H1 (cell line): ENCODE measurements at regions not wholly inside any gene's neighbourhood (a gene's known extent, or its start where the extent isn't known, plus 50 kb on each side); places are given as distances from the start of the nearest gene placed in this dataset.

Experiments
- CTCF ChIA-PET: fragments of 300-600 bp; sonication (Branson Sonifier 250); formaldehyde crosslinking; loops from one replicate; lab custom pipeline; 2021; ENCODE audit not compliant: partially characterized antibody; lab: Charles Lee
- POLR2A ChIA-PET: fragments of 300-600 bp; sonication (Branson Sonifier 250); formaldehyde crosslinking; loops from one replicate; lab custom pipeline; 2021; ENCODE audit warnings: inconsistent platforms; ENCODE audit not compliant: partially characterized antibody; lab: Charles Lee
- DNase-seq, 2 experiments: peaks; one replicate each; pipeline versions ENCODE4 v3.0.0 to v3.0.0-alpha.2; 2010 to 2022; ENCODE audit warnings: low spot score in 2 of 2, low read depth in 1 of 2, mixed read lengths in 1 of 2
- FAIRE-seq: peaks from 2 replicates; lab custom pipeline; 2011; peaks lifted over from hg19 to GRCh38; lab: Jason Lieb, UNC
- H2AFZ ChIP-seq: 2 replicates; pipeline ENCODE4 v1.8.1; 2012; ENCODE audit warnings: low read length, inconsistent platforms
- H2AK5ac ChIP-seq: 2 replicates; pipeline ENCODE4 v1.6.1; 2013; ENCODE audit warnings: low read depth, low read length
- H2BK120ac ChIP-seq: replicated peaks from 2 replicates; pipeline ENCODE3; 2013; ENCODE audit warnings: low read depth, low read length, inconsistent platforms
- H2BK12ac ChIP-seq: 2 replicates; pipeline ENCODE4 v1.6.1; 2013; ENCODE audit warnings: low read depth, low read length
- H2BK15ac ChIP-seq: 2 replicates; pipeline ENCODE4 v1.6.1; 2013; ENCODE audit warnings: low read length
- H2BK20ac ChIP-seq: 2 replicates; pipeline ENCODE4 v1.6.1; 2013; ENCODE audit warnings: low read length
- H2BK5ac ChIP-seq: 2 replicates; pipeline ENCODE4 v1.6.1; 2013; ENCODE audit warnings: low read depth, low read length
- H3K14ac ChIP-seq: 2 replicates; pipeline ENCODE4 v1.6.1; 2013; ENCODE audit warnings: inconsistent platforms; ENCODE audit not compliant: insufficient read length
- H3K18ac ChIP-seq: 2 replicates; pipeline ENCODE4 v1.6.1; 2013; ENCODE audit warnings: low read length; ENCODE audit errors: extremely low read depth
- H3K23ac ChIP-seq: 2 replicates; pipeline ENCODE4 v1.6.1; 2013; ENCODE audit warnings: inconsistent platforms; ENCODE audit not compliant: insufficient read length
- H3K23me2 ChIP-seq: 2 replicates; pipeline ENCODE4 v1.6.1; 2013; ENCODE audit warnings: low read depth, low read length
- H3K27ac ChIP-seq: 2 replicates; pipeline ENCODE4 v1.6.1; 2011; ENCODE audit warnings: low read depth, low read length, inconsistent platforms
- H3K27me3 ChIP-seq, 4 experiments: replicated peaks in 1 of 4; 1 replicate in 1 of 4; 2 replicates in 3 of 4; pipeline versions ENCODE4 v1.6.1 to v1.8.1; 2011 to 2013; ENCODE audit warnings: low read length in 3 of 4, mild to moderate bottlenecking in 3 of 4, inconsistent platforms in 2 of 4, mixed read lengths in 2 of 4, moderate library complexity in 1 of 4; ENCODE audit not compliant: control insufficient read depth in 3 of 4, insufficient read depth in 3 of 4; ENCODE audit errors: extremely low read depth in 1 of 4
- H3K36me3 ChIP-seq, 4 experiments: 2 replicates each; pipeline versions ENCODE4 v1.6.1 to v1.8.1; 2011 to 2013; ENCODE audit warnings: mild to moderate bottlenecking in 4 of 4, low read length in 3 of 4, moderate library complexity in 2 of 4, control low read depth in 1 of 4, inconsistent platforms in 1 of 4; ENCODE audit not compliant: insufficient read depth in 4 of 4, control insufficient read depth in 2 of 4
- H3K4ac ChIP-seq: replicated peaks from 2 replicates; pipeline ENCODE3; 2013; ENCODE audit warnings: low read length, low read depth, mixed read lengths, inconsistent platforms; ENCODE audit not compliant: insufficient read length
- H3K4me1 ChIP-seq, 4 experiments: replicated peaks in 1 of 4; 1 replicate in 1 of 4; 2 replicates in 3 of 4; pipeline versions ENCODE4 v1.6.1 to v1.8.1; 2011 to 2013; ENCODE audit warnings: low read length in 3 of 4, inconsistent platforms in 2 of 4, mixed read lengths in 1 of 4; ENCODE audit not compliant: insufficient read depth in 4 of 4, control insufficient read depth in 3 of 4
- H3K4me2 ChIP-seq, 2 experiments: 2 replicates each; pipeline versions ENCODE4 v1.6.1 to v1.8.1; 2011 to 2013; ENCODE audit warnings: low read depth in 2 of 2, low read length in 2 of 2, control low read depth in 1 of 2, inconsistent platforms in 1 of 2, mild to moderate bottlenecking in 1 of 2; ENCODE audit not compliant: insufficient read depth in 1 of 2
- H3K4me3 ChIP-seq, 4 experiments: fragments of 200-600, 300-600 bp in 1 of 4; sonication (generic), shearing (Covaris generic), sonication (Bioruptor Twin) in 1 of 4; 2 replicates each; pipeline versions ENCODE4 v1.5.1 to v1.8.1; 2011 to 2016; ENCODE audit warnings: low read length in 4 of 4, low read depth in 3 of 4, control low read depth in 2 of 4, inconsistent platforms in 2 of 4, mild to moderate bottlenecking in 2 of 4, mixed read lengths in 1 of 4, moderate library complexity in 1 of 4; ENCODE audit not compliant: insufficient read depth in 2 of 4; ENCODE audit errors: extremely low read depth in 1 of 4
- H3K56ac ChIP-seq: replicated peaks from 2 replicates; pipeline ENCODE3; 2013; ENCODE audit warnings: low read depth, mild to moderate bottlenecking, mixed read lengths, low read length, inconsistent platforms; ENCODE audit not compliant: insufficient read length
- H3K79me1 ChIP-seq: 2 replicates; pipeline ENCODE4 v1.6.1; 2013; ENCODE audit warnings: low read depth, low read length, control low read depth
- H3K79me2 ChIP-seq, 2 experiments: 2 replicates each; pipeline versions ENCODE4 v1.6.1 to v1.8.1; 2012 to 2013; ENCODE audit warnings: low read length in 2 of 2, mild to moderate bottlenecking in 2 of 2, inconsistent platforms in 1 of 2; ENCODE audit not compliant: insufficient read depth in 2 of 2, control insufficient read depth in 1 of 2
- H3K9ac ChIP-seq, 4 experiments: replicated peaks in 1 of 4; 1 replicate in 1 of 4; 2 replicates in 3 of 4; pipeline versions ENCODE4 v1.6.1 to v1.8.1; 2011 to 2013; ENCODE audit warnings: low read depth in 3 of 4, low read length in 3 of 4, control low read depth in 2 of 4, mild to moderate bottlenecking in 2 of 4, moderate library complexity in 2 of 4, inconsistent platforms in 1 of 4; ENCODE audit errors: extremely low read depth in 1 of 4
- H3K9me3 ChIP-seq, 2 experiments: 2 replicates each; pipeline versions ENCODE4 v1.6.1 to v1.8.1; 2012 to 2013; ENCODE audit warnings: mild to moderate bottlenecking in 2 of 2, moderate library complexity in 2 of 2, control low read depth in 1 of 2, inconsistent platforms in 1 of 2, low read depth in 1 of 2, low read length in 1 of 2, mixed read lengths in 1 of 2; ENCODE audit not compliant: insufficient read depth in 2 of 2
- H4K20me1 ChIP-seq, 2 experiments: replicated peaks in 1 of 2; 2 replicates each; pipeline versions ENCODE3 to v1.8.1; 2011 to 2013; ENCODE audit warnings: inconsistent platforms in 2 of 2, low read length in 2 of 2, mild to moderate bottlenecking in 1 of 2; ENCODE audit not compliant: insufficient read depth in 2 of 2, control insufficient read depth in 1 of 2
- H4K5ac ChIP-seq: 2 replicates; pipeline ENCODE4 v1.6.1; 2013; ENCODE audit warnings: low read length, low read depth, mixed read lengths, inconsistent platforms; ENCODE audit not compliant: insufficient read length
- H4K8ac ChIP-seq: 2 replicates; pipeline ENCODE4 v1.8.0; 2013; ENCODE audit warnings: mild to moderate bottlenecking, moderate library complexity, low read length, inconsistent platforms; ENCODE audit not compliant: insufficient read depth; ENCODE audit errors: extremely low read depth
- H4K91ac ChIP-seq: replicated peaks from 2 replicates; pipeline ENCODE3; 2013; ENCODE audit warnings: low read length, mixed read lengths, inconsistent platforms; ENCODE audit not compliant: insufficient read length
- ASH2L ChIP-seq: fragments of 200-600, 300-600 bp; sonication (generic); IDR thresholded peaks from one replicate; pipeline ENCODE4 v1.7.1; 2017; ENCODE audit warnings: low read length
- CBX8 ChIP-seq: fragments of 300-800, 300-1000 bp; sonication (generic); IDR thresholded peaks from 2 replicates; pipeline ENCODE4 v1.7.1; 2016; ENCODE audit warnings: low read depth, low read length, borderline replicate concordance
- CHD1 ChIP-seq: IDR thresholded peaks from 2 replicates; pipeline ENCODE4 v1.6.1; 2012; ENCODE audit warnings: low read depth, low read length, improper control_type of control experiment
- GABPA ChIP-seq: IDR thresholded peaks from 2 replicates; pipeline ENCODE4 v1.6.1; 2011; ENCODE audit warnings: mild to moderate bottlenecking, low read length, moderate library complexity, borderline replicate concordance; ENCODE audit not compliant: insufficient read depth
- HDAC2 ChIP-seq, 2 experiments: fragments of 300-600 bp in 1 of 2; sonication (generic) in 1 of 2; IDR thresholded peaks; 2 replicates each; pipeline ENCODE4 v1.6.1; 2011 to 2012; ENCODE audit warnings: low read depth in 2 of 2, low read length in 2 of 2, mild to moderate bottlenecking in 2 of 2, moderate library complexity in 2 of 2, borderline replicate concordance in 1 of 2, inconsistent platforms in 1 of 2
- JUN ChIP-seq: IDR thresholded peaks from 2 replicates; pipeline ENCODE4 v1.6.1; 2011; ENCODE audit warnings: low read depth, mild to moderate bottlenecking, improper control_type of control experiment, low read length
- KDM1A ChIP-seq: fragments of 200-600, 300-600 bp; sonication (generic); IDR thresholded peaks from 2 replicates; pipeline ENCODE4 v1.7.1; 2016; ENCODE audit warnings: mild to moderate bottlenecking, low read length, borderline replicate concordance
- POU5F1 ChIP-seq: IDR thresholded peaks from 2 replicates; pipeline ENCODE4 v1.6.1; 2011; ENCODE audit warnings: low read depth, mild to moderate bottlenecking, low read length, moderate library complexity
- RFX5 ChIP-seq: IDR thresholded peaks from 2 replicates; pipeline ENCODE4 v1.6.1; 2011; ENCODE audit warnings: low read depth, low read length, improper control_type of control experiment, borderline replicate concordance
- SUZ12 ChIP-seq: fragments of 200-600 bp; sonication (generic); IDR thresholded peaks from 2 replicates; pipeline ENCODE4 v1.6.1; 2012; ENCODE audit warnings: mild to moderate bottlenecking, inconsistent platforms, low read length, moderate library complexity, mixed read lengths
- TEAD4 ChIP-seq: IDR thresholded peaks from 2 replicates; pipeline ENCODE4 v1.6.1; 2012; ENCODE audit warnings: low read depth, low read length, inconsistent platforms, mixed read lengths
- ZNF274 ChIP-seq: IDR thresholded peaks from 2 replicates; pipeline ENCODE4 v1.7.0; 2012; ENCODE audit warnings: low read length, borderline replicate concordance; ENCODE audit errors: extremely low read depth
- WGBS, 2 experiments: shearing (Covaris generic) in 1 of 2; methylation state at CpG; one replicate each; pipeline versions ENCODE4 v1.1.6 to v1.1.7; 2013 to 2015; ENCODE audit warnings: low lambda C conversion rate in 2 of 2, mixed read lengths in 2 of 2, inconsistent platforms in 1 of 2, low coverage in 1 of 2, missing lambda C conversion rate in 1 of 2; ENCODE audit not compliant: insufficient replicate concordance in 2 of 2, insufficient coverage in 1 of 2, insufficient read length in 1 of 2; ENCODE audit errors: extremely low coverage in 1 of 2, missing lambda C conversion rate in 1 of 2; 5-methylcytosine and 5-hydroxymethylcytosine counted together
- TF ChIP-seq, protein P1 (sequence below): IDR thresholded peaks from 2 replicates; pipeline ENCODE4 v1.6.1; 2012; ENCODE audit warnings: inconsistent platforms

GRCh38 chr3:168839653-168840052 is 743.9 kb upstream of the GOLIM4 start:
- 0% methylated on average over 1 of the region's 1 CpG; no CpG with 5 or more reads in 1 of the 2 experiments for WGBS, 2 experiments
- Histone ChIP-seq H3K4me1 (peaks cover 0 to 17% (median 5%) of the 10 kb centered on the region in 4 experiments; a peak in 4 of 7 replicates), H2AK5ac (no peak overlapping the region), H3K9ac (no peak overlapping the region), H3K23me2 (no peaks in the 10 kb centered on the region), H3K4me2 (peak overlapping the region in 1 of 2 experiments; percentile 23; a peak in 1 of 4 replicates), H3K79me2 (no peaks in the 10 kb centered on the region), H3K27me3 (no peaks in the 10 kb centered on the region), H2BK20ac (peak overlapping the region; percentile 0; the same call in 1 of the 2 replicates), H3K18ac (no peak overlapping the region; the same call in 1 of the 2 replicates), H2AFZ (no peak overlapping the region), H4K20me1 (no peaks in the 10 kb centered on the region), H3K14ac (no peak overlapping the region), H3K4ac (no peak overlapping the region), H4K8ac (no peak overlapping the region), H3K9me3 (0 out of 4 replicates have a peak, but pooled peaks cover 0 to under 1% of the 10 kb centered on the region in 2 experiments), H3K36me3 (peaks cover 0 to 5% (median 0%) of the 10 kb centered on the region in 4 experiments; a peak in 2 of 8 replicates), H4K5ac (peak overlapping the region; percentile 40), H2BK12ac (peak overlapping the region; percentile 46; the same call in 1 of the 2 replicates), H3K4me3 (peak overlapping the region in 1 of 4 experiments; percentile 13; a peak in 1 of 8 replicates), H2BK120ac (peak overlapping the region; percentile 94), H3K23ac (no peak overlapping the region), H4K91ac (peak overlapping the region; percentile 96), H2BK5ac (peak overlapping the region; percentile 96; the same call in 1 of the 2 replicates), H3K56ac (no peak overlapping the region), H3K79me1 (no peaks in the 10 kb centered on the region), H2BK15ac (no peak overlapping the region), H3K27ac (peak overlapping the region; percentile 12; the same call in 1 of the 2 replicates)
- ChIA-PET CTCF (interaction anchor here (0.7 to 2.7 kb wide), 7 partner anchors 25 to 628 kb away, joined by 3 to 9 read pairs (median 3); no protein-coding TSS in a partner anchor), POLR2A (interaction anchor here (0.9 kb wide), 1 partner anchor 432 kb away, joined by 3 read pairs; no protein-coding TSS in a partner anchor)
- peak; percentile 83 for FAIRE-seq
- DNase-seq, result peak in 1 of 2 experiments; percentile 9
- TF ChIP-seq GABPA (no peak), JUN (no peak), POU5F1 (peak; percentile 68; the same call in 1 of the 2 replicates), CBX8 (no peak), SUZ12 (no peak), KDM1A (no peak), TEAD4 (peak; percentile 44), CHD1 (no peak), RFX5 (no peak), ZNF274 (no peak), HDAC2 (IDR thresholded peaks at IDR 0.05; ENCODE audit: borderline replicate concordance in 1 of 2, low read depth in 2 of 2, low read length in 2 of 2) (peak in 1 of 2 experiments; percentile 53; a peak in 1 of 4 replicates), ASH2L (no peak)
- TF ChIP-seq, protein P1, sequence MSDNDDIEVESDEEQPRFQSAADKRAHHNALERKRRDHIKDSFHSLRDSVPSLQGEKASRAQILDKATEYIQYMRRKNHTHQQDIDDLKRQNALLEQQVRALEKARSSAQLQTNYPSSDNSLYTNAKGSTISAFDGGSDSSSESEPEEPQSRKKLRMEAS, result no peak
